Astrocyte (in vitro differentiated cells and primary cell): ENCODE measurements at regions not wholly inside any gene's neighbourhood (a gene's known extent, or its start where the extent isn't known, plus 50 kb on each side); places are given as distances from the start of the nearest gene placed in this dataset.

ENCODE experiments used
- DNase-seq: peaks from one replicate; pipeline ENCODE4 v3.0.0-alpha.2; 2010; ENCODE audit warnings: low read depth
- FAIRE-seq: peaks from 2 replicates; lab custom pipeline; 2011; peaks lifted over from hg19 to GRCh38; lab: Jason Lieb, UNC
- H2AFZ ChIP-seq: 2 replicates; pipeline ENCODE4 v1.6.0; 2012; ENCODE audit warnings: low read depth, low read length, inconsistent platforms
- H3K27ac ChIP-seq: 2 replicates; pipeline ENCODE4 v1.5.1; 2011; ENCODE audit warnings: low read depth, low read length, inconsistent platforms
- H3K27me3 ChIP-seq: 2 replicates; pipeline ENCODE4 v1.6.0; 2011; ENCODE audit warnings: low read length, inconsistent platforms; ENCODE audit not compliant: insufficient read depth
- H3K36me3 ChIP-seq: 2 replicates; pipeline ENCODE4 v1.5.1; 2011; ENCODE audit warnings: low read length, inconsistent platforms; ENCODE audit not compliant: insufficient read depth
- H3K4me1 ChIP-seq: 2 replicates; pipeline ENCODE4 v1.5.1; 2011; ENCODE audit warnings: low read length, inconsistent platforms; ENCODE audit not compliant: insufficient read depth
- H3K4me2 ChIP-seq: 2 replicates; pipeline ENCODE4 v1.6.0; 2012; ENCODE audit warnings: low read length, inconsistent platforms
- H3K4me3 ChIP-seq: 2 replicates; pipeline ENCODE4 v1.5.1; 2011; ENCODE audit warnings: low read depth, mild to moderate bottlenecking, low read length, inconsistent platforms; ENCODE audit not compliant: insufficient read depth
- H3K79me2 ChIP-seq: 2 replicates; pipeline ENCODE4 v1.6.0; 2012; ENCODE audit warnings: mild to moderate bottlenecking, low read length, inconsistent platforms; ENCODE audit not compliant: insufficient read depth
- H3K9ac ChIP-seq: 2 replicates; pipeline ENCODE4 v1.6.0; 2012; ENCODE audit warnings: mild to moderate bottlenecking, low read length, inconsistent platforms
- H3K9me3 ChIP-seq: 2 replicates; pipeline ENCODE4 v1.5.1; 2012; ENCODE audit warnings: low read depth, mild to moderate bottlenecking, low read length, inconsistent platforms; ENCODE audit not compliant: insufficient read depth
- H4K20me1 ChIP-seq: 2 replicates; pipeline ENCODE4 v1.6.0; 2012; ENCODE audit warnings: low read length, inconsistent platforms; ENCODE audit not compliant: insufficient read depth
- H3K27ac Mint-ChIP-seq: one replicate; pipeline ENCODE4 v1.8.0; 2021; ENCODE audit warnings: mild to moderate bottlenecking, mixed read lengths; ENCODE audit not compliant: unreplicated experiment
- H3K27me3 Mint-ChIP-seq: one replicate; pipeline ENCODE4 v1.8.0; 2021; ENCODE audit warnings: low read depth, mixed read lengths; ENCODE audit not compliant: unreplicated experiment
- H3K36me3 Mint-ChIP-seq: one replicate; pipeline ENCODE4 v1.8.0; 2021; ENCODE audit warnings: low read depth, mixed read lengths; ENCODE audit not compliant: unreplicated experiment
- H3K4me1 Mint-ChIP-seq: one replicate; pipeline ENCODE4 v1.8.0; 2021; ENCODE audit warnings: low read depth, mixed read lengths; ENCODE audit not compliant: unreplicated experiment
- H3K4me3 Mint-ChIP-seq: one replicate; pipeline ENCODE4 v1.8.0; 2021; ENCODE audit warnings: mild to moderate bottlenecking, moderate library complexity, mixed read lengths; ENCODE audit not compliant: unreplicated experiment
- H3K9me3 Mint-ChIP-seq: one replicate; pipeline ENCODE4 v1.8.0; 2021; ENCODE audit warnings: mild to moderate bottlenecking, mixed read lengths; ENCODE audit not compliant: unreplicated experiment
- EZH2 ChIP-seq: IDR thresholded peaks from 2 replicates; pipeline ENCODE4 v1.6.1; 2012; ENCODE audit warnings: mild to moderate bottlenecking, low read length, inconsistent platforms; ENCODE audit not compliant: insufficient read depth
- TF ChIP-seq, protein P1 (sequence below): IDR thresholded peaks from 2 replicates; pipeline ENCODE4 v1.5.1; 2011; ENCODE audit warnings: low read depth, mild to moderate bottlenecking, inconsistent platforms, low read length, moderate library complexity; ENCODE audit not compliant: insufficient read depth

- Mint-ChIP-seq H3K27ac (no peak overlapping the region), H3K27me3 (no peaks in the 10 kb centered on the region), H3K4me3 (no peak overlapping the region), H3K4me1 (peaks cover 3% of the 10 kb centered on the region), H3K36me3 (no peaks in the 10 kb centered on the region), H3K9me3 (peaks cover 2% of the 10 kb centered on the region)
- Histone ChIP-seq H3K4me1 (no peaks in the 10 kb centered on the region), H2AFZ (no peak overlapping the region), H3K9me3 (no peaks in the 10 kb centered on the region), H3K4me2 (peak overlapping the region; percentile 6), H4K20me1 (no peaks in the 10 kb centered on the region), H3K27me3 (no peaks in the 10 kb centered on the region), H3K9ac (no peak overlapping the region), H3K27ac (no peak overlapping the region), H3K79me2 (no peaks in the 10 kb centered on the region), H3K4me3 (no peak overlapping the region), H3K36me3 (no peaks in the 10 kb centered on the region)
- FAIRE-seq = no peak
- DNase-seq = no peak
- TF ChIP-seq EZH2 = no peak
- TF ChIP-seq, protein P1, sequence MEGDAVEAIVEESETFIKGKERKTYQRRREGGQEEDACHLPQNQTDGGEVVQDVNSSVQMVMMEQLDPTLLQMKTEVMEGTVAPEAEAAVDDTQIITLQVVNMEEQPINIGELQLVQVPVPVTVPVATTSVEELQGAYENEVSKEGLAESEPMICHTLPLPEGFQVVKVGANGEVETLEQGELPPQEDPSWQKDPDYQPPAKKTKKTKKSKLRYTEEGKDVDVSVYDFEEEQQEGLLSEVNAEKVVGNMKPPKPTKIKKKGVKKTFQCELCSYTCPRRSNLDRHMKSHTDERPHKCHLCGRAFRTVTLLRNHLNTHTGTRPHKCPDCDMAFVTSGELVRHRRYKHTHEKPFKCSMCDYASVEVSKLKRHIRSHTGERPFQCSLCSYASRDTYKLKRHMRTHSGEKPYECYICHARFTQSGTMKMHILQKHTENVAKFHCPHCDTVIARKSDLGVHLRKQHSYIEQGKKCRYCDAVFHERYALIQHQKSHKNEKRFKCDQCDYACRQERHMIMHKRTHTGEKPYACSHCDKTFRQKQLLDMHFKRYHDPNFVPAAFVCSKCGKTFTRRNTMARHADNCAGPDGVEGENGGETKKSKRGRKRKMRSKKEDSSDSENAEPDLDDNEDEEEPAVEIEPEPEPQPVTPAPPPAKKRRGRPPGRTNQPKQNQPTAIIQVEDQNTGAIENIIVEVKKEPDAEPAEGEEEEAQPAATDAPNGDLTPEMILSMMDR = no peak
These were observed 513.9 kb upstream of the NETO1 start for GRCh38 chr18:73381699-73382036.

DNA sequence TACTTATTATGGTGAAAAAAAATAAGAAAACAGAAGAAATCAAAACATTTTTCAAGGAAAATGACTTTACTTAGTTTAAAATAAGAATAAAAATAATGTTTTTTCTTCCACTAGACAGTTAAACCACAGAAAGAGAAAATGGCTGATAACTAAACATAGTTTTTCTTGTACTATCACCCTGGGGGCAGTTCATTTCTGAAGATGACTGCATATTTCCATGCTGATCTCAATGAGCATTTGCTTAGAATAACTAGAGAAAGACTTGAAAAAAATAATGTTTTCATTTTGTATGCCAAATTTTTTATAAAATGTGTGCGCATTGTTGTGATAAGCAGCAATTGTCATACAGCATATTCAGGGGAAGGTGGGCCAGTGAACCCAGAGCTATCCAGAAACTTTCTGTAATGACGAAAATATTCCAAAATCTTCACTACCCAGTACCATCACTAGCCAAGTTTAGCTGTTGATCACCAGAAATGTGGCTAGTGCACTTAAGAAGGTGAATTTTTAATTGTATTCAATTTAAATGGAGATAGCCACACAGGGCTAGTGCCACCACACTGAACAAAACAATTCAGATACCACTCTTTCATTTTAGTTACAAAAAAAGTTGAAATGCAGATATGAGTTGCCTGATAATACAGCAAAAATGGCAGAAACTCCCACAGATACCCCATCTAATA lies 513.4 kb upstream of the NETO1 start:
- Mint-ChIP-seq H3K36me3 (no peaks in the 10 kb centered on the region), H3K4me1 (peaks cover 3% of the 10 kb centered on the region), H3K9me3 (peaks cover 2% of the 10 kb centered on the region), H3K27me3 (no peaks in the 10 kb centered on the region), H3K4me3 (no peak overlapping the region), H3K27ac (no peak overlapping the region)
- TF ChIP-seq, protein P1 = no peak
- TF ChIP-seq EZH2 = no peak
- Histone ChIP-seq H3K9ac (no peak overlapping the region), H2AFZ (no peak overlapping the region), H3K9me3 (no peaks in the 10 kb centered on the region), H3K27ac (no peak overlapping the region), H3K27me3 (no peaks in the 10 kb centered on the region), H3K36me3 (no peaks in the 10 kb centered on the region), H3K4me3 (no peak overlapping the region), H3K4me2 (peak overlapping the region; percentile 6), H4K20me1 (no peaks in the 10 kb centered on the region), H3K79me2 (no peaks in the 10 kb centered on the region), H3K4me1 (no peaks in the 10 kb centered on the region)
- DNase-seq (peak; percentile 14), FAIRE-seq (no peak)

DNA sequence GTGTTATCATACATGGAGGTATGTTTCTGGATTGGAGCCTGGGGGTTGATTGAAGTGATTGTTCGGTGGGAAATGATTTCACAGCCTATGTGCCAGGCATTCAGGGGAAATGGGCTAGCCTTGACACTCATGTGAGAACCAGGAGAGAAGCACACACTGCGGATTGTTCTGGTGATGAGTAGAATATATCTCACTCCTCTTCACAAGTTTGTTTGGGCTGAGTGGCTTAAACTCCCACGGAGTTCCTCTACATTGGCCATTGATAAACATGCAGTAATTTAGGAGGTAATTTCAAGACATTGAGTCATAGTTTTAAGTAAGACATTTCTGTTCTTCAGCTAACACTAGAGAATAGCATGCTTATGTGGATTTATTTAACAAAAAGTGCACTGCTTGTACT lies 498.9 kb upstream of the NETO1 start:
- peak overlapping the region; percentile 49 for H3K27ac Mint-ChIP-seq
- FAIRE-seq = no peak

More for the DNA sequence above, 498.9 kb upstream of the NETO1 start:
- H3K27ac ChIP-seq = no peak overlapping the region
- H3K27me3 Mint-ChIP-seq = no peaks in the 10 kb centered on the region
- H4K20me1 ChIP-seq = no peaks in the 10 kb centered on the region
- H3K9ac ChIP-seq = no peak overlapping the region
- H3K36me3 Mint-ChIP-seq = peaks cover 2% of the 10 kb centered on the region
- TF ChIP-seq, protein P1 = no peak
- TF ChIP-seq EZH2 = no peak
- H3K4me3 Mint-ChIP-seq = no peak overlapping the region
- peaks cover 4% of the 10 kb centered on the region for H3K4me1 ChIP-seq
- H3K4me2 ChIP-seq = no peak overlapping the region
- H3K79me2 ChIP-seq = no peaks in the 10 kb centered on the region
- H3K36me3 ChIP-seq = no peaks in the 10 kb centered on the region
- H3K9me3 Mint-ChIP-seq = peaks cover 8% of the 10 kb centered on the region
- peak; percentile 52 for DNase-seq
- H3K9me3 ChIP-seq = no peaks in the 10 kb centered on the region
- H3K4me1 Mint-ChIP-seq = peaks cover 9% of the 10 kb centered on the region
- peak overlapping the region; percentile 3 for H2AFZ ChIP-seq
- H3K4me3 ChIP-seq = no peak overlapping the region
- H3K27me3 ChIP-seq = no peaks in the 10 kb centered on the region
